HEK293T (cell line): ENCODE measurements at regions not wholly inside any gene's neighbourhood (a gene's known extent, or its start where the extent isn't known, plus 50 kb on each side); places are given as distances from the start of the nearest gene placed in this dataset.

Source experiments
- ARNT ChIP-seq: fragments of 450-650 bp; IDR thresholded peaks from 2 replicates; pipeline ENCODE4 v1.6.1; 2017; ENCODE audit warnings: mild to moderate bottlenecking
- BHLHE40 ChIP-seq: fragments of 450-650 bp; IDR thresholded peaks from 2 replicates; pipeline ENCODE4 v1.6.1; 2016; ENCODE audit warnings: mild to moderate bottlenecking, moderate library complexity, borderline replicate concordance
- CTBP1 ChIP-seq: fragments of 450-650 bp; IDR thresholded peaks from 2 replicates; pipeline ENCODE4 v1.6.1; 2016; ENCODE audit warnings: borderline replicate concordance
- FOXA1 ChIP-seq: fragments of 450-650 bp; IDR thresholded peaks from 2 replicates; pipeline ENCODE4 v1.6.1; 2016; ENCODE audit warnings: mild to moderate bottlenecking
- FOXK2 ChIP-seq: fragments of 450-650 bp; IDR thresholded peaks from 2 replicates; pipeline ENCODE4 v1.6.1; 2016; ENCODE audit warnings: mild to moderate bottlenecking
- FOXM1 ChIP-seq: fragments of 450-650 bp; IDR thresholded peaks from 2 replicates; pipeline ENCODE4 v1.6.1; 2017; ENCODE audit warnings: mild to moderate bottlenecking, borderline replicate concordance
- L3MBTL2 ChIP-seq: fragments of 450-650 bp; conservative IDR thresholded peaks from 2 replicates; pipeline ENCODE4 v1.6.1; 2016; ENCODE audit warnings: mild to moderate bottlenecking
- NFRKB ChIP-seq: fragments of 450-650 bp; IDR thresholded peaks from 2 replicates; pipeline ENCODE4 v1.6.1; 2016; ENCODE audit warnings: mild to moderate bottlenecking, moderate library complexity
- PKNOX1 ChIP-seq: fragments of 450-650 bp; IDR thresholded peaks from 2 replicates; pipeline ENCODE4 v1.6.1; 2016
- SP1 ChIP-seq: fragments of 450-650 bp; IDR thresholded peaks from 2 replicates; pipeline ENCODE4 v1.6.1; 2017
- SUZ12 ChIP-seq: fragments of 450-650 bp; IDR thresholded peaks from 2 replicates; pipeline ENCODE4 v1.6.1; 2016; ENCODE audit warnings: mild to moderate bottlenecking
- ZNF384 ChIP-seq: fragments of 450-650 bp; IDR thresholded peaks from 2 replicates; pipeline ENCODE4 v1.6.1; 2016

DNA sequence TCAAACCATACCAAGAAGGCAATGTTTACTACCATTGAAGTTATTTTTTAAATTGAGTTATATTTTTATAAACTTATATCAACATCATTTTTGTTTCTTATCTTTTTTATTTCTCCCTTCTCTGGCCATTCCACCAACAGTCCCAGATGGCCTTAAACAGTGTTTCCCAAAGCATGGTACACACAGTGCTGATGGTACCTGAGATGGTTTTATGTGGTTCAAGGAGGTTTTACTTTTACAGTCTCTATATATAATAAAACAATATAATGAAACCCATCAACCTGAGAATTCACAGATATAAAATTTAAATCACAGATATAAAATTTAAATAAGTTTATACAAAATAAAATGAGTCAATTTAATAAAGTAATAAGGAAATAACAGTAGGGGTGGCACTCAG is 65.1 kb upstream of the MSTN start:
- TF ChIP-seq FOXK2 (no peak), BHLHE40 (no peak), SP1 (no peak), FOXM1 (no peak), PKNOX1 (no peak), NFRKB (no peak), SUZ12 (no peak), CTBP1 (no peak), ZNF384 (no peak), ARNT (no peak), L3MBTL2 (no peak), FOXA1 (no peak)
